Progenitor cell of endocrine pancreas (in vitro differentiated cells): ENCODE measurements at regions not wholly inside any gene's neighbourhood (a gene's known extent, or its start where the extent isn't known, plus 50 kb on each side); places are given as distances from the start of the nearest gene placed in this dataset.

ENCODE experiments used
- DNase-seq: peaks from one replicate; pipeline ENCODE4 v3.0.0; 2021; ENCODE audit warnings: low spot score; ENCODE audit not compliant: unreplicated experiment
- H3K27ac Mint-ChIP-seq: 2 replicates; pipeline ENCODE4 v1.8.0; 2021; ENCODE audit warnings: mild to moderate bottlenecking, moderate library complexity, mixed read lengths
- H3K27me3 Mint-ChIP-seq: 2 replicates; pipeline ENCODE4 v1.8.0; 2021; ENCODE audit warnings: mixed read lengths
- H3K36me3 Mint-ChIP-seq: 2 replicates; pipeline ENCODE4 v1.8.0; 2022; ENCODE audit warnings: mixed read lengths; ENCODE audit not compliant: insufficient read depth
- H3K4me1 Mint-ChIP-seq: 2 replicates; pipeline ENCODE4 v1.8.0; 2021; ENCODE audit warnings: low read depth, mixed read lengths
- H3K4me3 Mint-ChIP-seq: 2 replicates; pipeline ENCODE4 v1.8.0; 2021; ENCODE audit warnings: low read depth, mild to moderate bottlenecking, moderate library complexity, mixed read lengths
- H3K9me3 Mint-ChIP-seq: 2 replicates; pipeline ENCODE4 v1.8.0; 2021; ENCODE audit warnings: low read depth, mixed read lengths
- TF ChIP-seq, protein P1 (sequence below): fragments of 200-600 bp; sonication (generic); IDR thresholded peaks from one replicate; pipeline ENCODE4 v1.5.0; 2021; ENCODE audit warnings: antibody characterized with exemption, mild to moderate bottlenecking; ENCODE audit not compliant: unreplicated experiment

DNA sequence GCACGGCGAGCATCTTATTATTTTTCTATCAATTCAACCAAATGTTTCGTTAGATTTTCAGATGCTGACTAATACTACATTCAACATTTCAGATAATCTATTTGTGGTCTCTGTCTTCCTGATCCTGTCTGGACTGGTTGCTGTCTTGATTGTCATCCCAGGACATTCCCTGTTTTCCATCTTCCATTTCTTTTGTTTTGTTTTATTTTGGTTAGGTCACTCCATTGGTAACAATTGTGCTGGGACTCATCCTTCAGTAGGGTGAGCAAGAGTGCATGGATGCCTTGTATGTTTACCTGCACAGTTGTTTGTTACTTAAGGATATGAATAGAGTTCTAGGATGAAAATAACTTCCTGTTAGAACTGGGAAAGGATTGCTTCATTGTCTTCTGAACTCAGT, 55.9 kb upstream of the ACYP2 start:
- H3K36me3 Mint-ChIP-seq, result peaks cover 17% of the 10 kb centered on the region
- H3K9me3 Mint-ChIP-seq, result peaks cover 19% of the 10 kb centered on the region
- H3K27me3 Mint-ChIP-seq, result no peaks in the 10 kb centered on the region
- H3K4me3 Mint-ChIP-seq, result no peak overlapping the region
- no peak overlapping the region for H3K27ac Mint-ChIP-seq
- DNase-seq, result no peak
- TF ChIP-seq, protein P1, sequence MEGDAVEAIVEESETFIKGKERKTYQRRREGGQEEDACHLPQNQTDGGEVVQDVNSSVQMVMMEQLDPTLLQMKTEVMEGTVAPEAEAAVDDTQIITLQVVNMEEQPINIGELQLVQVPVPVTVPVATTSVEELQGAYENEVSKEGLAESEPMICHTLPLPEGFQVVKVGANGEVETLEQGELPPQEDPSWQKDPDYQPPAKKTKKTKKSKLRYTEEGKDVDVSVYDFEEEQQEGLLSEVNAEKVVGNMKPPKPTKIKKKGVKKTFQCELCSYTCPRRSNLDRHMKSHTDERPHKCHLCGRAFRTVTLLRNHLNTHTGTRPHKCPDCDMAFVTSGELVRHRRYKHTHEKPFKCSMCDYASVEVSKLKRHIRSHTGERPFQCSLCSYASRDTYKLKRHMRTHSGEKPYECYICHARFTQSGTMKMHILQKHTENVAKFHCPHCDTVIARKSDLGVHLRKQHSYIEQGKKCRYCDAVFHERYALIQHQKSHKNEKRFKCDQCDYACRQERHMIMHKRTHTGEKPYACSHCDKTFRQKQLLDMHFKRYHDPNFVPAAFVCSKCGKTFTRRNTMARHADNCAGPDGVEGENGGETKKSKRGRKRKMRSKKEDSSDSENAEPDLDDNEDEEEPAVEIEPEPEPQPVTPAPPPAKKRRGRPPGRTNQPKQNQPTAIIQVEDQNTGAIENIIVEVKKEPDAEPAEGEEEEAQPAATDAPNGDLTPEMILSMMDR, result no peak
- H3K4me1 Mint-ChIP-seq, result no peaks in the 10 kb centered on the region

DNA sequence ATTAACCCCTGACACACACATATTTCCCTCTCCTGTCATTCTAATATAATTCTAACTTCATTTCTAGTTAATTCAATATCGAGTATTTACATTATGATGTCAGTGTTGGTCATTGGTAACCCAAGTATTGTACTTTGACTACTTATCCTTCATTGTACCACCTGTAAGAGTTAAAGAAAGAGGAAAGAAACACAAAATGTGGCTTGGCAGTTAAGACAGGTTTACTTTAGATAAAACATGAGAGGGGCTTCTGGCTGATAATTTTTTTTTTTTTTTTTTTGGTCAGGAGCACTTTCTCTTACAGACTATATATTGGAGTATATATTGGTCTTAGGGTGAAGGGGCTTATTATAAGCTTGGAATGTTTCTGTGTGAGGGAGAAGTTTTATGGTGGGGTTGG, 57.0 kb upstream of the ACYP2 start:
- Mint-ChIP-seq H3K4me1 (no peaks in the 10 kb centered on the region), H3K9me3 (peaks cover 19% of the 10 kb centered on the region)

DNA sequence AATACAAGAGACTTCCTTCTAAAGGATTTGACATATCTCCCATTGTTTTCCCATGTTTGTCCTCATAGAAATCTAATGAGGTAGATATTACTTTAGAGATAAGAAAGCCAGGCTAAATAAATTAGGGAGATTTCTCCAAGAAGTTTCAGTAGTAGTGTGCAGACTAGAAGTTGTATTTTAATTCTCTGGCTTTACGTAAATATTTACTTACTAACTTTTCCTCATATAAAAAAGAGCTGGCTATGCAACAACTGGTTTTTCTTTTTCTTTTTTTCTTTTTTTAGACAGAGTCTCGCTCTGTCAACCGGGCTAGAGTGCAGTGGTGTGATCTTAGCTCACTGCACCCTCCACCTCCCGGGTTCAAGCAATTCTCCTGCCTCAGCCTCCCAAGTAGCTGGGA, 60.6 kb upstream of the ACYP2 start:
- Mint-ChIP-seq H3K36me3 (peaks cover 21% of the 10 kb centered on the region), H3K27me3 (no peaks in the 10 kb centered on the region), H3K27ac (no peak overlapping the region), H3K4me3 (no peak overlapping the region), H3K4me1 (no peaks in the 10 kb centered on the region), H3K9me3 (peaks cover 19% of the 10 kb centered on the region)
- no peak for DNase-seq
- TF ChIP-seq, protein P1, result no peak

More for the DNA sequence above, 57.0 kb upstream of the ACYP2 start:
- TF ChIP-seq, protein P1, result no peak
- Mint-ChIP-seq H3K27ac (no peak overlapping the region), H3K36me3 (peaks cover 19% of the 10 kb centered on the region), H3K4me3 (no peak overlapping the region), H3K27me3 (no peaks in the 10 kb centered on the region)
- no peak for DNase-seq

DNA sequence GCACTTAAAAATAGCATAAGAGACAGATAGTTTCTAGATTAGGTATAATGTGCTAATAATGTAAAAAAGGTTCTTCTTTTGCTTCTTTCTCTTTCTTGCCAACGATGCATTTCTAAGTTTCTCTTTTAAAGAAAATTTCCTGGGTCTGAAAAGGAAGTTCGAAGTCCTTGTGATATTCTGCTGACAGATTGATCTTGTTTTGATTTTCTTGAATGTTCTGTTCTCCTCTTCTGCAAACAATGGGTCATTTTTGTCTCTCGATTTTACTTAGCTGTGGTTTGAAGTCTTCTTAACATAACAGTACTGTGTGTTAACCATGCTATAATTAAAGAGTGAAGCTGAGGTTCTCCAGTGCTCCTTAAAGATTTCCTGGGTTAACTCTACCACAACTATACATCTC, 61.1 kb upstream of the ACYP2 start:
- Mint-ChIP-seq H3K27me3 (no peaks in the 10 kb centered on the region), H3K36me3 (peaks cover 18% of the 10 kb centered on the region), H3K4me3 (no peak overlapping the region)

DNA sequence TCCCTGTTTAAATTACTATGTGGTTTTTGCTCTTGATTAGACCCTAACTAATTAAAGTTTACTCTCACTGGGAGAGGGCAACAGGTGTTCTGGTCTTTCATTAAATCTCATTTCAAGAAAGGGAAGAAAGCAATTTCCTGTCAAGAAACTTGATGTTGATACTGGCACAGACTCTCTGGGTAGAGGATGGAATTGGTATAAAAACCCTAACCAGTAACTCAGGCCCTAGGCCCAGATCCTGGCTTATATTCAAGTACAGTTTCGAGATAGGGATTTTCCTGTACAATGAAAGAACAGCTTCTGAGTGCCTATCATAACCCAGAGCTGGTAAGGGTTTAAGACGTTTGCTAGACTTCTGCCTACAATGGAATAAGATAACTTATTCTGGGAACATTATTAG, 61.6 kb upstream of the ACYP2 start:
- Mint-ChIP-seq H3K27ac (no peak overlapping the region), H3K36me3 (peaks cover 17% of the 10 kb centered on the region), H3K4me1 (peaks cover 2% of the 10 kb centered on the region), H3K4me3 (no peak overlapping the region), H3K9me3 (peaks cover 14% of the 10 kb centered on the region), H3K27me3 (no peaks in the 10 kb centered on the region)
- TF ChIP-seq, protein P1, result no peak
- DNase-seq, result no peak

More for the DNA sequence above, 61.1 kb upstream of the ACYP2 start:
- no peak for DNase-seq
- Mint-ChIP-seq H3K4me1 (peaks cover 1% of the 10 kb centered on the region), H3K9me3 (peaks cover 16% of the 10 kb centered on the region), H3K27ac (no peak overlapping the region)
- TF ChIP-seq, protein P1, result no peak
